TTC549 (cell line): ENCODE measurements at regions not wholly inside any gene's neighbourhood (a gene's known extent, or its start where the extent isn't known, plus 50 kb on each side); places are given as distances from the start of the nearest gene placed in this dataset.

Experiments
- FAIRE-seq: peaks from 2 replicates; lab custom pipeline; 2012; peaks lifted over from hg19 to GRCh38; lab: Jason Lieb, UNC

GRCh38 chr4:67220861-67221260 lies 324.4 kb downstream of the CENPC start:
- no peak for FAIRE-seq

- FAIRE-seq = no peak
Measured at GRCh38 chr4:67218883-67219282, 326.4 kb downstream of the CENPC start.

- no peak for FAIRE-seq
Measured at GRCh38 chr4:67207941-67208441, 337.3 kb downstream of the CENPC start.

- no peak for FAIRE-seq
Measured at GRCh38 chr4:67204441-67204840, 340.9 kb downstream of the CENPC start.

GRCh38 chr4:67201334-67201733 lies 344.0 kb downstream of the CENPC start:
- FAIRE-seq = no peak

- no peak for FAIRE-seq
Measured at GRCh38 chr4:67198727-67199126, 346.6 kb downstream of the CENPC start.

- FAIRE-seq = no peak
Measured at GRCh38 chr4:67167849-67168248, 377.5 kb downstream of the CENPC start.

GRCh38 chr4:67162690-67163089 lies 382.6 kb downstream of the CENPC start:
- no peak for FAIRE-seq

- no peak for FAIRE-seq
Measured at GRCh38 chr4:67161311-67161710, 384.0 kb downstream of the CENPC start.

GRCh38 chr4:67160394-67160793 lies 384.9 kb downstream of the CENPC start:
- FAIRE-seq = no peak

- FAIRE-seq = no peak
Measured at GRCh38 chr4:67158666-67159065, 386.6 kb downstream of the CENPC start.

GRCh38 chr4:67152976-67153375 lies 392.3 kb downstream of the CENPC start:
- no peak for FAIRE-seq

GRCh38 chr4:67151376-67152343 lies 393.6 kb downstream of the CENPC start:
- no peak for FAIRE-seq

GRCh38 chr4:67141586-67141985 lies 403.7 kb downstream of the CENPC start:
- FAIRE-seq = no peak

- no peak for FAIRE-seq
Measured at GRCh38 chr4:67134616-67135015, 410.7 kb downstream of the CENPC start.

GRCh38 chr4:67133162-67133561 lies 412.1 kb downstream of the CENPC start:
- FAIRE-seq = no peak

- no peak for FAIRE-seq
Measured at GRCh38 chr4:67131224-67131623, 414.1 kb downstream of the CENPC start.

- FAIRE-seq = no peak
Measured at GRCh38 chr4:67130411-67130810, 414.9 kb downstream of the CENPC start.

- FAIRE-seq = no peak
Measured at GRCh38 chr4:67126570-67126969, 418.7 kb downstream of the CENPC start.

- no peak for FAIRE-seq
Measured at GRCh38 chr4:67125636-67126514, 419.4 kb downstream of the CENPC start.

- FAIRE-seq = no peak
Measured at GRCh38 chr4:67124716-67125115, 420.6 kb downstream of the CENPC start.

GRCh38 chr4:67122029-67122428 lies 423.3 kb downstream of the CENPC start:
- FAIRE-seq = no peak

GRCh38 chr4:67120369-67120768 lies 424.9 kb downstream of the CENPC start:
- FAIRE-seq = no peak
